ENCODE measurements at regions not wholly inside any gene's neighbourhood (a gene's known extent, or its start where the extent isn't known, plus 50 kb on each side); places are given as distances from the start of the nearest gene placed in this dataset.
"Not testable (repeated sequence)": the region's sequence is repeated elsewhere in the genome, so short reads cannot be mapped to it uniquely, and the experiment has no call there.

- DNase-seq, result peak; percentile 1
Measured at GRCh38 chr6:63441266-63441956, 121.6 kb upstream of the LGSN start.

GRCh38 chr6:63442870-63443269, 123.1 kb upstream of the LGSN start:
- DNase-seq, result no peak

GRCh38 chr6:63444768-63445167, 125.0 kb upstream of the LGSN start:
- no peak for DNase-seq

- DNase-seq, result no peak
Measured at GRCh38 chr6:63446405-63446804, 125.9 kb upstream of the LOC128125822 start.

- no peak for DNase-seq
Measured at GRCh38 chr6:63447134-63447533, 125.1 kb upstream of the LOC128125822 start.

- no peak for DNase-seq
Measured at GRCh38 chr6:63448229-63448628, 124.1 kb upstream of the LOC128125822 start.

- no peak for DNase-seq
Measured at GRCh38 chr6:63449714-63450113, 122.6 kb upstream of the LOC128125822 start.

GRCh38 chr6:63451238-63451637, 121.0 kb upstream of the LOC128125822 start:
- DNase-seq, result no peak

- no peak for DNase-seq
Measured at GRCh38 chr6:63452125-63452524, 120.2 kb upstream of the LOC128125822 start.

- no peak for DNase-seq
Measured at GRCh38 chr6:63456734-63457133, 115.5 kb upstream of the LOC128125822 start.

- DNase-seq, result no peak
Measured at GRCh38 chr6:63458480-63459115, 113.7 kb upstream of the LOC128125822 start.

- no peak for DNase-seq
Measured at GRCh38 chr6:63459814-63460213, 112.5 kb upstream of the LOC128125822 start.

GRCh38 chr6:63460971-63461370, 111.3 kb upstream of the LOC128125822 start:
- no peak for DNase-seq

- no peak for DNase-seq
Measured at GRCh38 chr6:63464060-63464459, 108.2 kb upstream of the LOC128125822 start.

GRCh38 chr6:63465750-63466149, 106.5 kb upstream of the LOC128125822 start:
- no peak for DNase-seq

GRCh38 chr6:63466242-63466733, 106.0 kb upstream of the LOC128125822 start:
- no peak for DNase-seq

- DNase-seq, result no peak
Measured at GRCh38 chr6:63467247-63467954, 104.9 kb upstream of the LOC128125822 start.

- DNase-seq, result not testable (repeated sequence)
Measured at GRCh38 chr6:63471145-63471544, 101.1 kb upstream of the LOC128125822 start.

- DNase-seq, result no peak
Measured at GRCh38 chr6:63471654-63472053, 100.6 kb upstream of the LOC128125822 start.

- DNase-seq, result no peak
Measured at GRCh38 chr6:63475707-63476106, 96.6 kb upstream of the LOC128125822 start.

GRCh38 chr6:63476302-63476701, 96.0 kb upstream of the LOC128125822 start:
- DNase-seq, result no peak

GRCh38 chr6:63477422-63478040, 94.7 kb upstream of the LOC128125822 start:
- DNase-seq, result no peak

GRCh38 chr6:63478734-63479133, 93.5 kb upstream of the LOC128125822 start:
- DNase-seq, result no peak
